Neural crest cell (in vitro differentiated cells): ENCODE measurements at regions not wholly inside any gene's neighbourhood (a gene's known extent, or its start where the extent isn't known, plus 50 kb on each side); places are given as distances from the start of the nearest gene placed in this dataset.
A peak's percentile ranks its signal among the peaks of the same experiment; 100 is the strongest.

Experiments used
- DNase-seq: peaks from one replicate; pipeline ENCODE4 v3.0.0; 2021; ENCODE audit warnings: low read depth, mixed read lengths, low spot score
- H3K27ac Mint-ChIP-seq: one replicate; pipeline ENCODE4 v1.8.0; 2021; ENCODE audit warnings: mild to moderate bottlenecking, mixed read lengths; ENCODE audit not compliant: unreplicated experiment
- H3K27me3 Mint-ChIP-seq: 2 replicates; pipeline ENCODE4 v1.8.0; 2021; ENCODE audit warnings: low read depth, mild to moderate bottlenecking, mixed read lengths
- H3K36me3 Mint-ChIP-seq: 2 replicates; pipeline ENCODE4 v1.8.0; 2021; ENCODE audit warnings: low read depth, mild to moderate bottlenecking, mixed read lengths
- H3K4me1 Mint-ChIP-seq: 2 replicates; pipeline ENCODE4 v1.8.0; 2021; ENCODE audit warnings: mixed read lengths
- H3K4me3 Mint-ChIP-seq: one replicate; pipeline ENCODE4 v1.8.0; 2021; ENCODE audit warnings: mild to moderate bottlenecking, mixed read lengths
- H3K9me3 Mint-ChIP-seq: 2 replicates; pipeline ENCODE4 v1.8.0; 2021; ENCODE audit warnings: mixed read lengths
- TF ChIP-seq, protein P1 (sequence below): fragments of 200-600 bp; sonication (generic); conservative IDR thresholded peaks from 2 replicates; pipeline ENCODE4 v1.5.0; 2021; ENCODE audit warnings: antibody characterized with exemption, mild to moderate bottlenecking

DNA sequence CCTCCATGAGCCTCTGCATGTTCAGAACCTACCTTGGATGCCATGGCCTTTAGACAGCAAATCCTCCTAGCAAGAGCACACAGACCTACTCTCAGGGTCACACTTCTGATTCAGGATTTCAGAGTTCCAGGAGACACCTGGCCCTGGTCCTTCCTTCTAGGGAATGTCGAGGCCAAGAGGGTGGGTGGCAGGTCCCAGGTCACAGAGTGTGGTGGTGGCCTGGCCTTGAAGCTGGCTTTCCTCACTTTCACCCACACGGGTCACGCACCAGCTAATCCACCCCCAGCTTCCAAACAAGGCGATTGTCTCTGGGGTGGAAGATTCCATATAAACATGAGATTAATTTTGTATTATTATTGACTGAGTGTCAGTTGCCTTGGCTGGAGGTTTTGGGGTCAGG lies 328.3 kb upstream of the RTL1 start:
- no peaks in the 10 kb centered on the region for H3K27me3 Mint-ChIP-seq
- peaks cover 2% of the 10 kb centered on the region for H3K36me3 Mint-ChIP-seq
- H3K9me3 Mint-ChIP-seq, result no peaks in the 10 kb centered on the region
- TF ChIP-seq, protein P1, sequence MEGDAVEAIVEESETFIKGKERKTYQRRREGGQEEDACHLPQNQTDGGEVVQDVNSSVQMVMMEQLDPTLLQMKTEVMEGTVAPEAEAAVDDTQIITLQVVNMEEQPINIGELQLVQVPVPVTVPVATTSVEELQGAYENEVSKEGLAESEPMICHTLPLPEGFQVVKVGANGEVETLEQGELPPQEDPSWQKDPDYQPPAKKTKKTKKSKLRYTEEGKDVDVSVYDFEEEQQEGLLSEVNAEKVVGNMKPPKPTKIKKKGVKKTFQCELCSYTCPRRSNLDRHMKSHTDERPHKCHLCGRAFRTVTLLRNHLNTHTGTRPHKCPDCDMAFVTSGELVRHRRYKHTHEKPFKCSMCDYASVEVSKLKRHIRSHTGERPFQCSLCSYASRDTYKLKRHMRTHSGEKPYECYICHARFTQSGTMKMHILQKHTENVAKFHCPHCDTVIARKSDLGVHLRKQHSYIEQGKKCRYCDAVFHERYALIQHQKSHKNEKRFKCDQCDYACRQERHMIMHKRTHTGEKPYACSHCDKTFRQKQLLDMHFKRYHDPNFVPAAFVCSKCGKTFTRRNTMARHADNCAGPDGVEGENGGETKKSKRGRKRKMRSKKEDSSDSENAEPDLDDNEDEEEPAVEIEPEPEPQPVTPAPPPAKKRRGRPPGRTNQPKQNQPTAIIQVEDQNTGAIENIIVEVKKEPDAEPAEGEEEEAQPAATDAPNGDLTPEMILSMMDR, result no peak
- no peak overlapping the region for H3K4me3 Mint-ChIP-seq
- peaks cover 42% of the 10 kb centered on the region for H3K4me1 Mint-ChIP-seq
- peak overlapping the region; percentile 9 for H3K27ac Mint-ChIP-seq
- DNase-seq, result no peak

DNA sequence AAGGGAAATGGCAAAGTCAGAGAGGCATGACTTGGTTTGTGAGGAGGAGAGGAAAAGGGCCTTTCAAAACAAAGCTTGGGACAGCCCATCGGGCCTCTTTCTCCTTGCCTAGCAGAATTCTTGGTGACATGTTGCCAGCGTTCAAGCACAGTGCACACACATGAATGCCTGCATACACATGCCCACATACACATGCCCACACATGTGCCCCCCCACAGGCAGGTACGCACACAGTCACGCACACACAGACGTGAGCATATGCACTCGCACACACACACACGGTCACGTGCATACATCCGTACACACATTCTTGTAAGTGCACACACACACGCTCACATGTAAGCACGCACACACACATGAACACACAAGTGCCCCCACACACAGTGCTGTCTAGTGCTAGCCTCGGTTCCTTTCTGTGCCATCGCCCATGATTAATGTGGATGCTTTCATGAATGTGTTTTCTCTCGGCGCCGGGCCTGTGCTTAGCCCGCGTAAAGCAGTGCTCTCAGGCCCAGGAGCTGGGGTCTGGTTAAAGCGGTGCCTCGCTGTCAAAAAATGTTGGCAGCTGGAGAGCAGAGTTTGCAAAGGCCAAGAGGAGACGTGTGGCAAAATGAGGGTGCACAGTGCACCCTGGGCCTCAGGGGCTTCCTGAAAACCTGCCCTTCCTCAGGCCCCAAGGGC lies 328.8 kb upstream of the DIO3 start:
- H3K27ac Mint-ChIP-seq, result no peak overlapping the region
- DNase-seq, result no peak
- H3K36me3 Mint-ChIP-seq, result no peaks in the 10 kb centered on the region
- no peaks in the 10 kb centered on the region for H3K9me3 Mint-ChIP-seq
- TF ChIP-seq, protein P1, result no peak
- no peaks in the 10 kb centered on the region for H3K27me3 Mint-ChIP-seq
- peaks cover 39% of the 10 kb centered on the region for H3K4me1 Mint-ChIP-seq
- H3K4me3 Mint-ChIP-seq, result no peak overlapping the region

DNA sequence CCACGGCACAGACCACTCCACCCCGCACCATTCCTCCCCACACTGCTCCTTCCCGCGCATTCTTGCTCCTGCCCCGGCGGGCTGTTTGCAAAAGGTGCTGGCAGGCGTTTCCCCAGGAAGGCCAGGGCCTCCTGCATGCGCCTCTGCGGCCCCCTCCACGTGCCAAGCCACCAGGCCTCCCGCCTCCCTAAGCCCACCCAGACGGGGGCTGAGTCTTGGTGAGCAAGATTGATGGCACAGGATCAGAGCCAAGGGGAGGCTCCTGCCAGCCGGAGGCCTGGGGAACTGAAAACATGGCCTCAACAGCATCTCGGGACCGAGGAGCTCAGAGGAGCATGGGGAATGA lies 328.3 kb upstream of the DIO3 start:
- no peak overlapping the region for H3K4me3 Mint-ChIP-seq
- H3K9me3 Mint-ChIP-seq, result no peaks in the 10 kb centered on the region
- H3K4me1 Mint-ChIP-seq, result peaks cover 35% of the 10 kb centered on the region
- H3K27ac Mint-ChIP-seq, result no peak overlapping the region
- DNase-seq, result no peak
- no peaks in the 10 kb centered on the region for H3K27me3 Mint-ChIP-seq
- TF ChIP-seq, protein P1, result no peak
- no peaks in the 10 kb centered on the region for H3K36me3 Mint-ChIP-seq

DNA sequence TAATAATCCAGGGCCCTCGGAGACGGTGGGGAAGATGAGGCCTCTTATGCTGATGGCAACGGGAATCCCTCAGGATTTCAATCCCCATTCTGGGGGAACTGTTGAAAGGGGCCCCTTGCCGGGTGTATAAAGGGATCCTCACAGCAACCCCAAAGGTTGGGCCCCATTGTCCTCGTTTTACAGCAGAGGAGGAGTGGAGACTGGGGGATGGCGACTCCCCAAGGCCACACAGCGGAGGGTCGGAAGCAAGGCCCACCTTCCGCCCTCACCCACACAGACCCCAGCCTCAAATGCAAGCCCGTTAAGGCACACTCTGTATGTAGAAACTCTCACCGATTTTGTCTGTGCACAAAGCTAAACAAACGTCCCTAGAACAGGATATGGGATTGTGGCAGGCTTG lies 327.9 kb upstream of the DIO3 start:
- Mint-ChIP-seq H3K4me1 (peaks cover 31% of the 10 kb centered on the region), H3K4me3 (no peak overlapping the region), H3K36me3 (no peaks in the 10 kb centered on the region), H3K27ac (peak overlapping the region; percentile 57), H3K9me3 (no peaks in the 10 kb centered on the region), H3K27me3 (no peaks in the 10 kb centered on the region)
- TF ChIP-seq, protein P1, result no peak
- DNase-seq, result no peak

DNA sequence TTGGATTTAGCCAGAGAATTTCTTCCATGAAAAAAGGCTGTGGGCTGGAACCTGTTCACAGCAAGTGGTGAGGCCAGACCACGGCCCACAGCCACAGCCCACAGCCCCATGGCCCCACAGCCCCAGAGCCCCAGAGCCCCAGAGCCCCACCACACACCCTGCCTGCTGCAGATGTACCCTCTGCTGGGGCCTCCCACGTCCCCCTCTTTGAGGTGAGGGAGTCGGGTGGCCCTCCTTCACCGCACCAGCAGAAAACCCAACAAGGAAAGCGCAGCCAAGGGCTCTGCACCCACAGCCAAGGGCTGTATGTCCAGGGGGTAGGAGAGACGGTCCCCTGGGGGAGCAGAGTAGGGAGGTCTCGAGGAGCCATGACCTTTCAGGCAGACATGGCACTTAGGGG lies 327.5 kb upstream of the DIO3 start:
- DNase-seq, result no peak
- peak overlapping the region; percentile 62 for H3K27ac Mint-ChIP-seq

More for the DNA sequence above, 327.5 kb upstream of the DIO3 start:
- TF ChIP-seq, protein P1, result no peak
- H3K4me1 Mint-ChIP-seq, result peaks cover 29% of the 10 kb centered on the region
- H3K4me3 Mint-ChIP-seq, result no peak overlapping the region
- H3K36me3 Mint-ChIP-seq, result no peaks in the 10 kb centered on the region
- no peaks in the 10 kb centered on the region for H3K9me3 Mint-ChIP-seq
- no peaks in the 10 kb centered on the region for H3K27me3 Mint-ChIP-seq
